ENCODE measurements at regions not wholly inside any gene's neighbourhood (a gene's known extent, or its start where the extent isn't known, plus 50 kb on each side); places are given as distances from the start of the nearest gene placed in this dataset.
A peak's percentile ranks its signal among the peaks of the same experiment; 100 is the strongest.

GRCh38 chr3:28575746-28576613 lies 227.4 kb upstream of the AZI2 start:
- CTCF ChIA-PET: no interaction called here
- no peak for TF ChIP-seq CTCF (IDR thresholded peaks at IDR 0.05; ENCODE audit: insufficient read depth, low read depth, low read length)
- POLR2A ChIA-PET: no interaction called here
- Histone ChIP-seq H3K27me3 (ENCODE audit: control insufficient read depth, insufficient read depth, low read length) (peaks cover 10% of the 10 kb centered on the region), H3K36me3 (ENCODE audit: control insufficient read depth, insufficient read depth, low read length) (no peaks in the 10 kb centered on the region), H3K4me3 (ENCODE audit: low read depth, low read length) (peak overlapping the region; percentile 16)
- no peak for DNase-seq (ENCODE audit: low read depth)

GRCh38 chr3:28576614-28577200 lies 228.1 kb upstream of the AZI2 start:
- ChIA-PET CTCF (no interaction called here), POLR2A (no interaction called here)
- Histone ChIP-seq H3K27me3 (ENCODE audit: control insufficient read depth, insufficient read depth, low read length) (peaks cover 10% of the 10 kb centered on the region), H3K4me3 (ENCODE audit: low read depth, low read length) (no peak overlapping the region), H3K36me3 (ENCODE audit: control insufficient read depth, insufficient read depth, low read length) (no peaks in the 10 kb centered on the region)
- no peak for TF ChIP-seq CTCF (IDR thresholded peaks at IDR 0.05; ENCODE audit: insufficient read depth, low read depth, low read length)
- DNase-seq (ENCODE audit: low read depth): no peak

GRCh38 chr3:28577941-28578500 lies 229.4 kb upstream of the AZI2 start:
- CTCF ChIA-PET: no interaction called here
- peaks cover 10% of the 10 kb centered on the region for H3K27me3 ChIP-seq (ENCODE audit: control insufficient read depth, insufficient read depth, low read length)

GRCh38 chr3:28586325-28586724 lies 237.7 kb upstream of the AZI2 start:
- Histone ChIP-seq H3K27me3 (ENCODE audit: control insufficient read depth, insufficient read depth, low read length) (no peaks in the 10 kb centered on the region), H3K4me3 (ENCODE audit: low read depth, low read length) (no peak overlapping the region), H3K36me3 (ENCODE audit: control insufficient read depth, insufficient read depth, low read length) (no peaks in the 10 kb centered on the region)
- POLR2A ChIA-PET: no interaction called here
- CTCF ChIA-PET: no interaction called here
- TF ChIP-seq CTCF (IDR thresholded peaks at IDR 0.05; ENCODE audit: insufficient read depth, low read depth, low read length): no peak
- no peak for DNase-seq (ENCODE audit: low read depth)

More at GRCh38 chr3:28577941-28578500, 229.4 kb upstream of the AZI2 start:
- H3K36me3 ChIP-seq (ENCODE audit: control insufficient read depth, insufficient read depth, low read length): no peaks in the 10 kb centered on the region
- H3K4me3 ChIP-seq (ENCODE audit: low read depth, low read length): no peak overlapping the region
- TF ChIP-seq CTCF (IDR thresholded peaks at IDR 0.05; ENCODE audit: insufficient read depth, low read depth, low read length): no peak
- no peak for DNase-seq (ENCODE audit: low read depth)
- POLR2A ChIA-PET: no interaction called here

GRCh38 chr3:28587723-28588122 lies 239.1 kb upstream of the AZI2 start:
- TF ChIP-seq CTCF (IDR thresholded peaks at IDR 0.05; ENCODE audit: insufficient read depth, low read depth, low read length): no peak
- no peak overlapping the region for H3K4me3 ChIP-seq (ENCODE audit: low read depth, low read length)
- ChIA-PET CTCF (no interaction called here), POLR2A (no interaction called here)
- DNase-seq (ENCODE audit: low read depth): no peak
- H3K27me3 ChIP-seq (ENCODE audit: control insufficient read depth, insufficient read depth, low read length): no peaks in the 10 kb centered on the region
- H3K36me3 ChIP-seq (ENCODE audit: control insufficient read depth, insufficient read depth, low read length): no peaks in the 10 kb centered on the region

All from BJ (cell line).